HG03432 (cell line): ENCODE measurements at regions not wholly inside any gene's neighbourhood (a gene's known extent, or its start where the extent isn't known, plus 50 kb on each side); places are given as distances from the start of the nearest gene placed in this dataset.

ENCODE experiments used
- ATAC-seq: cut with Tn5 transposase; IDR thresholded peaks from one replicate; pipeline ENCODE4 v1.9.1; 2021; ENCODE audit warnings: mild to moderate bottlenecking, moderate library complexity; ENCODE audit not compliant: unreplicated experiment

GRCh38 chr12:114743289-114743688 lies 59.3 kb upstream of the TBX3 start:
- ATAC-seq, result no peak

DNA sequence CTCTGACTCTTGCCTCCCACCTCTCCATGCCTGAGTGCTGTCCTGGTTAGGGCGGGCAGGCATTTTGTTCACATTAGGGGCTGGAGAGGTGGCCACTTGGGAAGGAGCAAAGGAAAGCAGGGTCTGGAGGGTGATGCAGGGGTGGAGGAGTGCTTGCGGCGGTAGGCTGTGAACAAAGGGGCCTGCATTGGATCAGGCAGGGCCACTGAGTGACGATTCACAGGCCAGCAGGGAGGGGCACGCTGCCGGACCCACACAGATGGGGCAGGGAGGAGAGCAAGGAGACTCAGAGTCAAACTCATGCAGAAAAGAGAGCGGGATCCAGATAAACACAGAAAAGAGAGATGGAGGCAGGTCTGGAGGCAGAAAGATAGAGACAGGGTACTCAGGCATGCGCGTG lies 58.4 kb upstream of the TBX3 start:
- ATAC-seq, result no peak

GRCh38 chr12:114741940-114742339 lies 58.0 kb upstream of the TBX3 start:
- ATAC-seq, result no peak

- ATAC-seq, result no peak
These were observed 56.5 kb upstream of the TBX3 start for GRCh38 chr12:114740448-114740847.

DNA sequence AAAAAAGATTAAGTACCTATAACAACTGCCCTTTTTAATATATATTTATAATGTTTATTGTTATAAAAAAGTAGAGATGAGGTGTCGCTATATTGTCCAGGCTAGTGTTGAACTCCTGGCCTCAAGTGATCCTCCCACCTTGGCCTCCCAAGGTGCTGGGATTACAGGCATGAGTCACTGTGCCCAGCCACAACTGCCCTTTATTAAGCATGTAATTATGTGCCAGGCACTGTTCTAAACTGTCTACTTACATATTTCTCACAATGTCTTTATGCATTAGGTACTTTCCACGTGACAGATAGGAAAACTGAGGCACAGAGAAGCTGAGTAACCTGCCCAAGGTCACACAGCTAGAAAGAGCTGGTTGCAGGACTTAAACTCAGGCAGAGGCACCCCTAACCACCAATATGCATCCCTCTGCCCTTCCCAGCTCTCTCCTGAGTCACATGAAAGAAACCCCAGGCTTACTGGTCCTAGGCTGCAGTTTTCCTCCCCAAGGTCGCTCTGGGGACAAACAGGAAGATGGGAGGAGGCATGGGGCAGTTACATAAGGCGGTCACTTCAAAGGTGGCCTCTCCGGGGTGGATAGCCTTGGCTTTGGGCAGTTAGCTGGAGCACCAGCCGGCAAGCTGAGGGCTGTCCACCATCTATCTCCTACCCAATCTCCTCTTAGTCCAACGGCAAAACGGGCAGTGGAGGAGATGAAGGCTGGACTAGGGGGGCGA lies 54.6 kb upstream of the TBX3 start:
- no peak for ATAC-seq

DNA sequence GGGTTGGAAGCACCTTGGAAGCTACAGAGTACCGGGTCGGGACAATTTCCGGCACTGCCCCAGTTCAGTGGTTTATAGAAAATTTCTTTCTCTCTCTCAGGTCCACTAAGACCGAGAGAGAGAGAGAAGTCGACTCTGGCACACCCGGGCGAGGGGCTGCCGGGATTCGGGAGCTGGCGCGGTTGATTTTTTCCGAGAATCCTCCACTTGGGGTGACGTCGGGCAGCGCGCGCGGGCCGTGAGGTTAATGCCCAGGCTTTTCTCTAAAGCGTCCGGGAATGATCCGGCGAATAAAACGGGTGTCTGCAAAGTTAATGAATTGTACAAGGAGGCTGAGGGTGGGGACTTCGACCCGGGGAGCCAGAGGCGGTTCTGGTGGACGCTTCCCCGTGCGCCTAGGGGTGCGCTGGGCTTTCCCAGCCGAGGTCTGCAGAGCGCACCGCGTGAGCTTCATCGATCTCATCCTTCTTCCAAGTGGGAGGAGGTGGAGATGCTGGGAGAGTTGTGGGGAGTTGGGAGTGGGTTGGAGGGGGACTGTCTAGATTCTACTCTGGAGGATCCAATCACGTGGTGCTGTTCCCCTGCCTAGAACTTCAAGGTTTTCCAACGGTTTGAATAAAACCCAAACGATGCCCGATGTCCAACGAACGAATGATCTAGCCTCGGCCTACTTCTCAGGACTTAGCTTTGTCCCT lies 51.9 kb upstream of the TBX3 start:
- no peak for ATAC-seq

DNA sequence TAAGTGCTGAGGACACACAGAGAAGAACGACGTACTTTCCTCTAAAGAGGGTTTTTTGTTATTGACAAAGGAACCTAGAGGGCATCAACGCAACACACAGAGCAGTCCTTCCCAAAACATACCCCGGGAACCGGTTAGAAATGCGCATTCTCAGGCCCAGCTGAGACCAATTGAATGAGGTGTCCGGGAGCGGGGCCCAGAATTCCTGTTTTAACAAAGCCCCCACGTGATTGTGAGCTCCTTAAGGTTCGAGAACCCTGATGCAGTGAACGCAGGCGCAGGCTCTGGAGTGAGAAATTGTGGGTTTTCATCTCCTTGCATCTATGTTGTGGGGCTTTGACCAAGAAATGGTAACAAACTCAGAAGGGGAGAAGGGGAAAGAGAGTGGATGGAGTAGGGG lies 51.0 kb upstream of the TBX3 start:
- no peak for ATAC-seq

DNA sequence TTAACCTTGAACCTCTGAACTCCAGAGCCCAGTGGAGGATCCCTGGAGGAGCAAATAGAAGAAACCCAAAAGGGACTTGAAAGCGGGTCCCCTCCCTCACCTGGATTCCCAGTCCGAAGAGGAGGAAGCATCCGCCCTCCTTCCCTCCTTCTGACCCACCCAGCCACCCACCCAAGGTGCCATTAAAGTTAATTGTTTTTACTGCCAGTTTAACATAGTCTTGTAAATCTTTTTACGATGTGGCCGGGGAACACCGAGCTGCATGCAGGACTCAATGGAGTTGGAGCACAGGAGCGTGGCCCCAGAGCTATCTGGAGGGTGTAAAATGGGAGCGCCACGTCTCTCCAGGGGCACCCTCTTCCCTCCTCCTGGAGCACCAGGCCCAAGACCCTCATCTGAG lies 49.9 kb upstream of the TBX3 start:
- no peak for ATAC-seq
